ENCODE measurements at regions not wholly inside any gene's neighbourhood (a gene's known extent, or its start where the extent isn't known, plus 50 kb on each side); places are given as distances from the start of the nearest gene placed in this dataset.

- no peak for ATAC-seq (ENCODE audit: low read depth)
- no peak overlapping the region for H3K27ac ChIP-seq (ENCODE audit: poor library complexity, severe bottlenecking)
- H3K4me1 ChIP-seq (ENCODE audit: insufficient read depth, poor library complexity, severe bottlenecking) = peaks cover 19% of the 10 kb centered on the region
- no peaks in the 10 kb centered on the region for H3K9me3 ChIP-seq (ENCODE audit: severe bottlenecking)
- no peak overlapping the region for H3K4me3 ChIP-seq (ENCODE audit: severe bottlenecking)
- TF ChIP-seq CTCF (IDR thresholded peaks at IDR 0.05; ENCODE audit: poor library complexity, severe bottlenecking) = no peak
- H3K27me3 ChIP-seq (ENCODE audit: insufficient read depth, poor library complexity, severe bottlenecking) = no peaks in the 10 kb centered on the region
- DNase-seq (ENCODE audit: low spot score) = no peak
- H3K36me3 ChIP-seq (ENCODE audit: low read depth) = no peaks in the 10 kb centered on the region
Observed at GRCh38 chr10:4721999-4722753, 103.8 kb upstream of the AKR1E2 start.

GRCh38 chr10:4720463-4720862, 105.5 kb upstream of the AKR1E2 start:
- no peaks in the 10 kb centered on the region for H3K27me3 ChIP-seq (ENCODE audit: insufficient read depth, poor library complexity, severe bottlenecking)
- H3K36me3 ChIP-seq (ENCODE audit: low read depth) = no peaks in the 10 kb centered on the region
- ATAC-seq (ENCODE audit: low read depth) = no peak
- no peak for DNase-seq (ENCODE audit: low spot score)
- H3K4me1 ChIP-seq (ENCODE audit: insufficient read depth, poor library complexity, severe bottlenecking) = peaks cover 9% of the 10 kb centered on the region
- no peak overlapping the region for H3K27ac ChIP-seq (ENCODE audit: poor library complexity, severe bottlenecking)
- H3K9me3 ChIP-seq (ENCODE audit: severe bottlenecking) = no peaks in the 10 kb centered on the region
- H3K4me3 ChIP-seq (ENCODE audit: severe bottlenecking) = no peak overlapping the region
- TF ChIP-seq CTCF (IDR thresholded peaks at IDR 0.05; ENCODE audit: poor library complexity, severe bottlenecking) = no peak

- TF ChIP-seq CTCF (IDR thresholded peaks at IDR 0.05; ENCODE audit: poor library complexity, severe bottlenecking) = no peak
- Histone ChIP-seq H3K27me3 (ENCODE audit: insufficient read depth, poor library complexity, severe bottlenecking) (no peaks in the 10 kb centered on the region), H3K36me3 (ENCODE audit: low read depth) (no peaks in the 10 kb centered on the region), H3K9me3 (ENCODE audit: severe bottlenecking) (no peaks in the 10 kb centered on the region), H3K27ac (ENCODE audit: poor library complexity, severe bottlenecking) (no peak overlapping the region), H3K4me3 (ENCODE audit: severe bottlenecking) (no peak overlapping the region), H3K4me1 (ENCODE audit: insufficient read depth, poor library complexity, severe bottlenecking) (peaks cover 1% of the 10 kb centered on the region)
- no peak for ATAC-seq (ENCODE audit: low read depth)
- DNase-seq (ENCODE audit: low spot score) = no peak
Observed at GRCh38 chr10:4719671-4720070, 106.3 kb upstream of the AKR1E2 start.

GRCh38 chr10:4719036-4719435, 107.0 kb upstream of the AKR1E2 start:
- Histone ChIP-seq H3K4me1 (ENCODE audit: insufficient read depth, poor library complexity, severe bottlenecking) (no peaks in the 10 kb centered on the region), H3K36me3 (ENCODE audit: low read depth) (no peaks in the 10 kb centered on the region), H3K9me3 (ENCODE audit: severe bottlenecking) (no peaks in the 10 kb centered on the region), H3K27me3 (ENCODE audit: insufficient read depth, poor library complexity, severe bottlenecking) (no peaks in the 10 kb centered on the region), H3K4me3 (ENCODE audit: severe bottlenecking) (no peak overlapping the region), H3K27ac (ENCODE audit: poor library complexity, severe bottlenecking) (no peak overlapping the region)
- ATAC-seq (ENCODE audit: low read depth) (no peak), DNase-seq (ENCODE audit: low spot score) (no peak)
- TF ChIP-seq CTCF (IDR thresholded peaks at IDR 0.05; ENCODE audit: poor library complexity, severe bottlenecking) = no peak

GRCh38 chr10:4718544-4718943, 107.5 kb upstream of the AKR1E2 start:
- no peak for ATAC-seq (ENCODE audit: low read depth)

More at GRCh38 chr10:4718544-4718943, 107.5 kb upstream of the AKR1E2 start:
- TF ChIP-seq CTCF (IDR thresholded peaks at IDR 0.05; ENCODE audit: poor library complexity, severe bottlenecking) = no peak
- H3K27ac ChIP-seq (ENCODE audit: poor library complexity, severe bottlenecking) = no peak overlapping the region
- no peaks in the 10 kb centered on the region for H3K4me1 ChIP-seq (ENCODE audit: insufficient read depth, poor library complexity, severe bottlenecking)
- H3K27me3 ChIP-seq (ENCODE audit: insufficient read depth, poor library complexity, severe bottlenecking) = no peaks in the 10 kb centered on the region
- DNase-seq (ENCODE audit: low spot score) = no peak
- no peaks in the 10 kb centered on the region for H3K9me3 ChIP-seq (ENCODE audit: severe bottlenecking)
- H3K36me3 ChIP-seq (ENCODE audit: low read depth) = no peaks in the 10 kb centered on the region
- H3K4me3 ChIP-seq (ENCODE audit: severe bottlenecking) = no peak overlapping the region

Measured in RWPE2 (cell line).